ENCODE measurements at regions not wholly inside any gene's neighbourhood (a gene's known extent, or its start where the extent isn't known, plus 50 kb on each side); places are given as distances from the start of the nearest gene placed in this dataset.

GRCh38 chr18:40866013-40866645 is 1088.9 kb upstream of the PIK3C3 start:
- no peak for TF ChIP-seq TAF1 (IDR thresholded peaks at IDR 0.05; ENCODE audit: borderline replicate concordance, insufficient read depth, low read length)
- no peak for TF ChIP-seq POLR2AphosphoS5 (IDR thresholded peaks at IDR 0.05; ENCODE audit: low read depth, low read length)
- TF ChIP-seq REST (IDR thresholded peaks at IDR 0.05; ENCODE audit: insufficient read depth in 1 of 2, low read depth in 2 of 2, low read length in 2 of 2): no peak
- no peak for TF ChIP-seq SIN3A (IDR thresholded peaks at IDR 0.05; ENCODE audit: borderline replicate concordance, insufficient read depth, low read length)
- no peak for TF ChIP-seq FOXP2 (optimal IDR thresholded peaks at IDR 0.05; ENCODE audit: borderline replicate concordance, extremely low read depth, extremely low read length, insufficient read depth)

All from PFSK-1 (cell line).